Astrocyte of the spinal cord (primary cell): ENCODE measurements at regions not wholly inside any gene's neighbourhood (a gene's known extent, or its start where the extent isn't known, plus 50 kb on each side); places are given as distances from the start of the nearest gene placed in this dataset.
"Not testable (repeated sequence)": the region's sequence is repeated elsewhere in the genome, so short reads cannot be mapped to it uniquely, and the experiment has no call there.

ENCODE experiments used
- DNase-seq: peaks from one replicate; pipeline ENCODE4 v3.0.0; 2011; ENCODE audit warnings: low read depth, low spot score
- H3K4me3 ChIP-seq: 2 replicates; pipeline ENCODE4 v1.5.1; 2011; ENCODE audit warnings: low read depth, mild to moderate bottlenecking, low read length, moderate library complexity
- CTCF ChIP-seq: IDR thresholded peaks from 2 replicates; pipeline ENCODE4 v1.5.1; 2012; ENCODE audit warnings: low read depth, mild to moderate bottlenecking, low read length, inconsistent platforms
- in situ Hi-C: cut with HindIII; loops from 2 replicates; pipeline ENCODE4 v1.10.0; 2017; ENCODE audit warnings: low sequenced_read_pairs

GRCh38 chr4:94036964-94037363, 170.7 kb upstream of the SMARCAD1 start:
- in situ Hi-C loops = no loop called here
- no peak overlapping the region for H3K4me3 ChIP-seq
- DNase-seq = peak; percentile 16
- TF ChIP-seq CTCF = no peak

- TF ChIP-seq CTCF = no peak
- in situ Hi-C loops = no loop called here
- H3K4me3 ChIP-seq = no peak overlapping the region
- no peak for DNase-seq
These were observed 169.5 kb upstream of the SMARCAD1 start for GRCh38 chr4:94038195-94038594.

- in situ Hi-C loops = no loop called here
- no peak overlapping the region for H3K4me3 ChIP-seq
- no peak for DNase-seq
- TF ChIP-seq CTCF = no peak
These were observed 168.4 kb upstream of the SMARCAD1 start for GRCh38 chr4:94039226-94039625.

- DNase-seq, in situ Hi-C loops, H3K4me3 ChIP-seq: not testable (repeated sequence)
These were observed 163.2 kb upstream of the SMARCAD1 start for GRCh38 chr4:94044471-94044870.

- H3K4me3 ChIP-seq = no peak overlapping the region
- no peak for TF ChIP-seq CTCF
- in situ Hi-C loops = no loop called here
- no peak for DNase-seq
These were observed 144.6 kb upstream of the SMARCAD1 start for GRCh38 chr4:94063084-94063483.

GRCh38 chr4:94068753-94069719, 138.6 kb upstream of the SMARCAD1 start:
- H3K4me3 ChIP-seq = no peak overlapping the region
- peak; percentile 41 for DNase-seq
- TF ChIP-seq CTCF = no peak
- in situ Hi-C loops = no loop called here

GRCh38 chr4:94076498-94076897, 131.2 kb upstream of the SMARCAD1 start:
- H3K4me3 ChIP-seq = no peak overlapping the region
- no peak for TF ChIP-seq CTCF
- in situ Hi-C loops = no loop called here
- no peak for DNase-seq
